Ureter (tissue), 1 donor: ENCODE measurements at regions not wholly inside any gene's neighbourhood (a gene's known extent, or its start where the extent isn't known, plus 50 kb on each side); places are given as distances from the start of the nearest gene placed in this dataset.

Source experiments
- DNase-seq: peaks from one replicate; pipeline ENCODE4 v3.0.0-alpha.2; 2020; ENCODE audit warnings: low spot score
- donor health status: DM: yes; HTN: yes; CAD: no.

DNA sequence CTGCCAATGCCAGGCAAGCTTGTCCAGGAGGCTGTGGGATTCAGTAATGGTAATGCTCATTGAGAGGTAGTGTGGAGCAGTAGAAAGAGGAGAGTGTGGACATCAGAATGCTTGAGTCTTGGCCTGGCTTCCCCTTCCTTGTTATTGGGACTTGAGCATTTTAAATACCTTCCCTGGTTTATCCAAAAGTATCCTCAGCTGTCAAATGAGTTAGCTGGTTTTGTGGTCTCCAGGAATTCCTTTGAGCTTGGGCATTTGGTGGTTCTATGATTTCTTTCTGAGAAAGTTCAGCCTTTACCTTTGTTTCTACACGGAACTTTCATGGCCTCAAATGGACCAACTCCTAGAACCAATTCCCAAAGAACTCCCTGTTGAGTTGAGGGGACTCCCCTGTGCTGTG is 264.3 kb downstream of the PTEN start:
- DNase-seq, result no peak

DNA sequence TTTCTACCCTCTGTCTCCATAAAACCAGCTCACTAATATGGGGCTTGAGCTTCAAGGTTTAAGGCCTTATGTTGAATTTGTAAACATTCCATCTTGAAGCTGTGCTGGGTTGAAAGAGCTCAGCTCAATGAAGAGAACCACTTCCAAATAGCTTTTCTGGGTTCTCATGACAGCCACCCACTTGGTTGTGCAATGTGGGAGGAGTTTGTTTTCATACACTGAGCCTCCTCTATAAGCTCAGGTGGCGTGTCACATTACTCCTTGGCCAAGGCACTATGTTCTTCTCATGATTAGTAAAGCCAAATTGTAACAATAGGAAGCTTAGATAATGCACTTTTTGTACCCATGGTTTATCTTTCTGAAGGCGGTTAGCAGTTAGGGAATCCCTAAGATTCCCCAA is 265.6 kb downstream of the PTEN start:
- no peak for DNase-seq

DNA sequence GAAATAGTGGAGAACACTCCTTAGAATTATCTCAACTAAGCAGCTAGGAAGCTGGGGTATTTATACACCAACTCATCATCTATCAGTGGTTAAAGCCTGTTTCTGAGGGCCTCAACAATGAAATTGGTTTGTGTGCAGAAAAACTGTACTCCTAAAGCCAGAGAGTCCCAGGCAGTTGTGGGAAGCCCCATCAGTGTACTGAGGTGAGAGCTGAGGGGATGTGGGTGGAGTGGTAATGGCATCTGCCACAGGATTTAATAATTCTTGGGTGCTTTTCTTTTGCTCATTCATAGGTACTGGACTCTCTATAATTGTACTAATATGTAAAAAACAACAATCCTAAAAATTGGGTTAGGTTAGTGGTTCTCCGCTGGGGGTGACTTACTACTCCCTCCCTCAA is 267.5 kb downstream of the PTEN start:
- no peak for DNase-seq

- no peak for DNase-seq
Observed at GRCh38 chr10:88131511-88132139, 268.2 kb downstream of the PTEN start.

DNA sequence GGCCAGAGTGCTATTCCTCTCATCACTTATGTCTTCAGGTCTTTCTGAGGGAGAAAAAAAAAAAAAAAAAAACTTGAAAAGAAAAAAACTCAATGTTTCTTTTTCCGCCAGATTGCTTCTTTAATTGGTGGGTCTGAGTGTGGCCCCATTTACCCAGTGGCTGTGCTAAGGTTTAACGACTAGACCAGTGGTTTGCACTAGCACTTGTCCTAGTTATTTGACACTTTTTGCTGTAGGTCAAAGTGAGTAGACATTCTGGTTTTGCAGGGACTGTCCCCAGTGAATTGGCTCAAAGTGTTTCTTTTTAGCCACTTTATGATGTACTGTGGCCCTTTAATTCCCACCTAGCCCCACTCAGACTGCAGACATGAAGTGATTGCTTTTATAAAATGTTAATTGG is 273.3 kb downstream of the PTEN start:
- DNase-seq, result no peak

DNA sequence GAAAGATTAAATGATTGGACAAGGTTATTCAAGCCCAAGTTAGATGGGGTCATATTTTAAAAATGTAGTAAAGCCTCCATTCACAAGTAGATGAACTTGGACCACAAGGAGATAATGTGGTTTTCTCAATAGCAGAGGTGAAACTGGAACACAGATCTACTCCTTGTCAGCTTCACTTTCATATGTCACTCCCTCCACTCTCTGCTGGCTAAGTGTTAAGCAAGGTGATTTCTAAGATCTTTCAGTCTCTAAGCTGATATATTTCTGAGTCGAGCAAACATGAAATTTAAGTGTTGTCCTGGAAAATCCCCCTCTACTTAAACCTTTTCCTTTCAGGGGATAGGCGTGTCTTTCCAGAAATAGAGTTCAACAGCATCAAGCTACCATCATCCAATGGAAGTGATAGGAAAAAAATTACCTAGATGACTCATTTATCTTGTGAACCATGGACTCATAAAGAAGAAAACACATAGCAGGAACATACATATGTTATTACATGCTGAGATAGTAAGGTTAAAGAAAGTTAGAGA is 275.0 kb downstream of the PTEN start:
- DNase-seq, result no peak

- no peak for DNase-seq
Observed at GRCh38 chr10:88147000-88147798, 283.8 kb downstream of the PTEN start.

DNA sequence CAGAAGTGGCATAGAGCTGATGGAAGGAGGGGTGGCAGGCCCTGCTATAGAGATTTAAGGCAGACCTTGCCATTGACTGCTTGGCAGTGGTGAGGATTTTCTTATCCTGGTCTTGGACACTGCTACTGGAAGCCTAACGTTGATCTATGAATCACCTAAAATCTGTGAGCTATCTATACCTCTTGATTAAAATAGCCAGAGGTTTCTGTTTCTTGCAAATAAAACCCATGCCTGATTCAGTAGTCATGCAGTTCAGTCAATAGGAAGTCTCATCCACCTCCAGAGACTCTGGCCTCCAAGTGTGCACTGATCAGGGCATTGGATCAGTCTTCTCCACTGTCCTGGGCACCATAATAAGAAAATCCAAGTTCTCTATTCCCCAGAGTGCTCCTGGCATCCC is 286.5 kb downstream of the PTEN start:
- DNase-seq, result no peak

GRCh38 chr10:88150339-88150738 is 286.9 kb downstream of the PTEN start:
- no peak for DNase-seq

- DNase-seq, result no peak
Observed at GRCh38 chr10:88152728-88153133, 289.3 kb downstream of the PTEN start.

DNA sequence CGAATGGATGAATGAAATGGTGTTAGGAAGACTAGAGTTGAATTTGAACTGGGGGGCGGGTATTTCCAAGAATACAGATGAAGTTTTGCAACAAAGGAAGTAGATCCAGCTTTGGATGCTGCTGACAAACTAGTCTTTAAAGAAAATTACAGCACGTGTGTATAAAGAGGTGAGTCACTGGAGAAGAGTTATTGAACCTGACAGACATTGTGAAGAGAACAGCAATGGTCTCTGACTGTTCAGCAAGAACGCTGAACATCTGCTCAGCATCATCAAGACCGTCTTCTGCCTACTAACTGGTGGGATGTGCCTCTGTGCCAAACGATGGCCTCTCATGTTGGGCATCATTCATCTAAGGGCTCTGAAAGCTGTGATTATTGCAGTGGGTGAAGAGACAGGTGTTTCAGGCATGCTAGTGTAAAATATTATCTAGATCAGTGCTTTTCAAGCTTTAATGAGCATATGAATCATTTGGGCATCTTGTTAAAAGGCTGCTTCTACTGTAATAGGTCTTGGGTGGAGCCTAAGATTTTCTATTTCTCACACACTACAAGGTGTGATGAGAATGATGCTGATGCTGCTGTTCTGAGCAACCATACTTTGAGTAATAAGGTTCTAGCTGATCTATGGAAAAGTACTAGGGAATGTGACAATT is 291.3 kb downstream of the PTEN start:
- no peak for DNase-seq

DNA sequence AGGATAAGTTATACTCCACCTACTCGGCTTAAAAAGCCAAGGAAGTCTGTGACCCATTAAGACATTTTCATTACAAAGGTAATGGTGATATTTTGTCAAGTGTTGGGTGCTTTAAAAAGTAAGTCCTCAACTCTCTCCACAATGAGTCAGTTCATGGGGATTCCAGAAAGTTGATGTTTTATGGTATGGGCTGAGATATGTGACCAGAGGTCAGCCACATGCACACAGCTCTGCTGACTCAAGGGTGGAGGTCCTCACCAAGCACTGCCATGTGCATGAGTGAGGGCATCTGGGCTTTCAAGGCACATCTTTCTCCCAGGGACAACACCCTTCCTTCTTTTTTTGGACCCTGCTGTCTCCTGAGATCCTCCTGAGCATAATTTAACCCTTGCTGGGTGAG is 292.9 kb downstream of the PTEN start:
- DNase-seq, result no peak

DNA sequence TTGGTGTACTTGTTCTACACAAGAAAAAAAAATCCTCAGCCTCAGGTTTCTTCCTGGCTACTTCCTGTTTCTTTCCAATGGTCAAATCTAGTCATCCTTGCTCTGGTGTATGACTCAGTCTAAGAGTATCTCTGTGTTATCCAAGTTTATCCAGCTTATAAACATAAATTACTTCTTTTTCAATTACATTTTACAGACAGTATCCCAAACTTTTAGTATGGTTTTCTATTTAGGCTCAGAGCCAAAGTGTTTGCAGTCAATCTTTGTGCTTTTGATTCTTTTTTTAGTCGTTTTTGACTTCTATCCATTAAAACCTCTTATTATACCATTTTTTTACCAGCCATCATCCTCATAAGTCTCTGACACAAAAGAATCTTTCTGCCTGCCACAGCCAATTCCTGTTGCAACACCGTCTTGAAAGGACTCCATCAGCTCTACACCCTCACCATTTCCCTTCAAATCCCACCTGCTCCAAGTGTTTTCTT is 294.6 kb downstream of the PTEN start:
- no peak for DNase-seq

- DNase-seq, result no peak
Observed at GRCh38 chr10:88158526-88159122, 295.2 kb downstream of the PTEN start.

GRCh38 chr10:88159127-88159829 is 295.9 kb downstream of the PTEN start:
- no peak for DNase-seq

GRCh38 chr10:88161070-88161469 is 297.6 kb downstream of the PTEN start:
- DNase-seq, result no peak

DNA sequence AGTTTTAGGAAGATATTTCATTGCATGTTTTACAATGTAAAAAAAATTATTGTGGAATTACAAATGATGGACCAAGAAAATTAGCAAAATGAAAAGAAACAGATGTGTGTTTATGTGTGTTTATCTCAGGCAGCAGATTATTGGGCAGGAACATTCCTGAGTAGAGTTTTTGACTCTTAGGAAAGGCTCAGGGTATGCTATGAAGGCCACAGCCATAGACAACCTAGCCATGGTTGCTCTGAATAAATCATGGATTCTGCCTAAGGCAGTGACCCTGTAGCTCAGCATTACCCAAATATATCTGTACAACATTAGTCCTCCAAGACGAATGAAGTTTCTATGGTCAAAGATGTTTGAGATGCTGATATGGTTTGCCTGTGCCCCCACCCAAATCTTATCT is 298.3 kb downstream of the PTEN start:
- DNase-seq, result no peak

- DNase-seq, result no peak
Observed at GRCh38 chr10:88162852-88163251, 299.4 kb downstream of the PTEN start.

GRCh38 chr10:88163572-88163971 is 300.1 kb downstream of the PTEN start:
- no peak for DNase-seq

DNA sequence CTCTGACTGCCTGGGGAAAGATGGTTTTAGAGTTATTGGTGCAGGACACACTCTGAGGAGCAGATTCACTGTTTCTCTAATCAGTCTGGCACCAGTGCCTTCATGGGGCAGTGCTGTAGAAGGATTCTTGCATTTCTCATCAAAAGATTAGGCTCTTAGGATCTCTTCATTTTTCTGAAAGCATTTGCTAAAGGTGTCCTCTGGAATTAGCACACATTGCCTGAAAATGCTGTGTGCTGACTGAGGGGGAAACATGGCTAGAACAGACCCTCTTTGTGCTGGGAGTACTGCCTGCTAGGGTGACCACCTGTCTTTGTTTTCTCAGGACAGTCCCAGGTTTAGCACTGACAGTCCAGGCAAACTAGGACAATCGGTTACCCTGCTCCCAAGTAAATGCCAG is 301.0 kb downstream of the PTEN start:
- DNase-seq, result no peak

DNA sequence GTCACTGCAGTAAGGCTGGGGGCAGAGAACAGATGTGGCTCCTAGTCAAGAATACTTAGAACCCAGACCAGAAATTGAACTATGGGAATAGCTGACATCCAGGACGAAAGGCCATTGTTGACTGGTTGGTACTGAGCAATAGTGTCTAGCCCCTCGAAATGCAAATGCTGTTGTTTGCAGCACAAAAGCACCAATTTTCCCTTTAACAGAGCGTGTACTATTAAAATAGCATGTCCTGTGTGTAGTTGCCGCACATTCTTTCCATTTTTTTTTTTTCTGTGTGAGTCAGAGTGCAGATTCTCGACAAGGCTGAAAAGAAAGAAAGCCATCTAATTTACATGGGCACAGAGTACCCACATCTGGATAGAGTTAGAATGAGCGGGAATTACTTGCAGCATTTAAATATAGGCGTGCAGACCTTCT is 302.4 kb downstream of the PTEN start:
- DNase-seq, result no peak
